ENCODE measurements at regions not wholly inside any gene's neighbourhood (a gene's known extent, or its start where the extent isn't known, plus 50 kb on each side); places are given as distances from the start of the nearest gene placed in this dataset.
"Not testable (repeated sequence)": the region's sequence is repeated elsewhere in the genome, so short reads cannot be mapped to it uniquely, and the experiment has no call there.

DNA sequence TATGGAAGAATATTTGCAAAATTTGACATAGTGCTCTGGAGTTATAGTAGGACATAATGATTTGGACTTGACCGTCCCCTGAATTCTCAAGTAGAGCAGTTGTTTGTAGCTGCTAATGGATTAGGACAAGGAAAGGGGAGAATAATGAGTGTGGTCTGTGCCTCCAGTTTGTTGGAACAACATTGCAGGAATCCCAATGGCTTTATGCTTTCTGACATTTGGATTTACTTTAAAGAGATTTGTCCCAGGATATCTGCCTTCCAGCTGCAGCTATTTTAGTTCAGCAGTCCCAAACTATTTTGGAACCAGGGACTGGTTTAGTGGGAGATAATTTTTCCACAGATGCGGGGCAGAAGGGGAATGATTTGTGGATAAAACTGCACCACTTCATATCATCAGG, 648.2 kb downstream of the SLCO4C1 start:
- ChIA-PET POLR2A (no interaction called here), CTCF (no interaction called here)
- TF ChIP-seq FOXM1 (IDR thresholded peaks at IDR 0.05; ENCODE audit: borderline replicate concordance) (no peak), ZNF384 (IDR thresholded peaks at IDR 0.05) (no peak), LEF1 (IDR thresholded peaks at IDR 0.05; ENCODE audit: borderline replicate concordance) (no peak), ELF4 (IDR thresholded peaks at IDR 0.05) (no peak), NFRKB (IDR thresholded peaks at IDR 0.05) (no peak), BHLHE40 (IDR thresholded peaks at IDR 0.05; ENCODE audit: borderline replicate concordance) (no peak), HDGF (IDR thresholded peaks at IDR 0.05; ENCODE audit: borderline replicate concordance) (no peak), TARDBP (IDR thresholded peaks at IDR 0.05) (no peak), CTBP1 (IDR thresholded peaks at IDR 0.05; ENCODE audit: borderline replicate concordance) (no peak), FOXK2 (IDR thresholded peaks at IDR 0.05) (no peak), SUZ12 (IDR thresholded peaks at IDR 0.05) (no peak)
- TF ChIP-seq, protein P1, sequence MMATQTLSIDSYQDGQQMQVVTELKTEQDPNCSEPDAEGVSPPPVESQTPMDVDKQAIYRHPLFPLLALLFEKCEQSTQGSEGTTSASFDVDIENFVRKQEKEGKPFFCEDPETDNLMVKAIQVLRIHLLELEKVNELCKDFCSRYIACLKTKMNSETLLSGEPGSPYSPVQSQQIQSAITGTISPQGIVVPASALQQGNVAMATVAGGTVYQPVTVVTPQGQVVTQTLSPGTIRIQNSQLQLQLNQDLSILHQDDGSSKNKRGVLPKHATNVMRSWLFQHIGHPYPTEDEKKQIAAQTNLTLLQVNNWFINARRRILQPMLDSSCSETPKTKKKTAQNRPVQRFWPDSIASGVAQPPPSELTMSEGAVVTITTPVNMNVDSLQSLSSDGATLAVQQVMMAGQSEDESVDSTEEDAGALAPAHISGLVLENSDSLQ (IDR thresholded peaks at IDR 0.05), result no peak
- no peak for DNase-seq (ENCODE audit: extremely low spot score)

DNA sequence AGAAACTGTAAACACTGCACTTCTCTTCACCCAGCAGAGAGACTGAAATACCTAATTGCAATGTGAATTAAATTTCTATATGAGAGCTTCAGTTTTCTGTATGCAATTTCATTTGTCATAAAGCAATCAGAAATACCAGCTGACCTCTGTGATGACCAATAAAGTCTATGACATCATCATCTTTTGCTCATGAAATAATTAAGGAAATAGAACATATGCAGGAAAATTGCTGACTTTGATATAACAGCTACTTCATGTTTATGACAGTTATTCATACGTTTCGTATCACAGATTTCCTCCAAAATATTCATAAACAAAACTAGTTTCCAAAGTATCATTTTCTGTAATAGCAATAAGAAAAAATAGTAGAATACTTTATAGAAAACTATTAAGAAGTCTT, 652.3 kb downstream of the SLCO4C1 start:
- CTCF ChIA-PET, result no interaction called here
- no peak for DNase-seq (ENCODE audit: extremely low spot score)
- POLR2A ChIA-PET, result no interaction called here
- no peak for TF ChIP-seq FOXM1 (IDR thresholded peaks at IDR 0.05; ENCODE audit: borderline replicate concordance)
- TF ChIP-seq ELF4 (IDR thresholded peaks at IDR 0.05), result no peak
- TF ChIP-seq ARNT (IDR thresholded peaks at IDR 0.05), result no peak
- TF ChIP-seq ZNF384 (IDR thresholded peaks at IDR 0.05), result no peak
- TF ChIP-seq TARDBP (IDR thresholded peaks at IDR 0.05), result no peak
- no peak for TF ChIP-seq NFRKB (IDR thresholded peaks at IDR 0.05)
- TF ChIP-seq SP1 (IDR thresholded peaks at IDR 0.05), result no peak
- no peak for TF ChIP-seq HDGF (IDR thresholded peaks at IDR 0.05; ENCODE audit: borderline replicate concordance)
- no peak for TF ChIP-seq CTBP1 (IDR thresholded peaks at IDR 0.05; ENCODE audit: borderline replicate concordance)
- TF ChIP-seq LEF1 (IDR thresholded peaks at IDR 0.05; ENCODE audit: borderline replicate concordance), result no peak
- no peak for TF ChIP-seq L3MBTL2 (conservative IDR thresholded peaks at IDR 0.05)
- TF ChIP-seq BHLHE40 (IDR thresholded peaks at IDR 0.05; ENCODE audit: borderline replicate concordance), result no peak

DNA sequence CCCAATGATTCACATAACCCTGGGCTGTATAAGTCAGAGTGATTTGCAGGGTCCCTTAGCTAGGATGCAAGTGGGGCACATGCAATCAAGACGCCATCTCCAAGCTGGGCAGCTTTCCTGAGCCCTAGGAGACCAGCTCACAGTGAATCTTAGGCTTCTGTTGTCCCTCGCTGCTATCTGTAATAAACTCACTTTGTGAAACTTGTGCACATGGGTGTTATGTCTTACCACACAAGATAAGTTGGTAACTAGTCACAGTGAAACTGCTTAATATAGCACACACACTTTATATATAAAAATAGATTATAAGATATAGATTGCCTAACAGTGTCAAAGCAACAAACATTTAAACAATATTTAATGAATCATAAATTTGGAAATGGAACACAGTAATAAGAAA, 658.5 kb downstream of the SLCO4C1 start:
- TF ChIP-seq FOXM1 (IDR thresholded peaks at IDR 0.05; ENCODE audit: borderline replicate concordance) (no peak), ELF4 (IDR thresholded peaks at IDR 0.05) (no peak), SP1 (IDR thresholded peaks at IDR 0.05) (no peak), SUZ12 (IDR thresholded peaks at IDR 0.05) (no peak), BHLHE40 (IDR thresholded peaks at IDR 0.05; ENCODE audit: borderline replicate concordance) (no peak), LEF1 (IDR thresholded peaks at IDR 0.05; ENCODE audit: borderline replicate concordance) (no peak)
- TF ChIP-seq, protein P1 (IDR thresholded peaks at IDR 0.05), result no peak
- ChIA-PET CTCF (no interaction called here), POLR2A (no interaction called here)
- DNase-seq (ENCODE audit: extremely low spot score), result no peak

DNA sequence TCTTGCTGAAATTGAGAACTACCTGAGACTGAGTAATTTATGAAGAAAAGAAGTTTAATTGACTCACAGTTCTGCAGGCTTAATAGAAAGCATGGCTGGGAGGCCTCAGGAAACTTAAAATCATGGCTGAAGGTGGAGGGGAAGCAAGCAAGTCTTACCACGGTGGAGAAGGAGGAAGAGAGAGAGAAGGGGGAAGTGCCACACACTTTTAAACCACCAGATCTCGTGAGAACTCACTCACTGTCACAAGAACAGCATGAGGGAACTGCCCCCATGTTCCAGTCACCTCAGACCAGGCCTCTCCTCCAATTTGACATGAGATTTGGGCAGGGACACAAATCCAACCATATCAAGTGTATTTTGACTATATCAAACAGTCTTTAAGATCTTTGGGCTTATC, 668.3 kb downstream of the SLCO4C1 start:
- CTCF ChIA-PET; POLR2A ChIA-PET; DNase-seq (ENCODE audit: extremely low spot score): not testable (repeated sequence)

DNA sequence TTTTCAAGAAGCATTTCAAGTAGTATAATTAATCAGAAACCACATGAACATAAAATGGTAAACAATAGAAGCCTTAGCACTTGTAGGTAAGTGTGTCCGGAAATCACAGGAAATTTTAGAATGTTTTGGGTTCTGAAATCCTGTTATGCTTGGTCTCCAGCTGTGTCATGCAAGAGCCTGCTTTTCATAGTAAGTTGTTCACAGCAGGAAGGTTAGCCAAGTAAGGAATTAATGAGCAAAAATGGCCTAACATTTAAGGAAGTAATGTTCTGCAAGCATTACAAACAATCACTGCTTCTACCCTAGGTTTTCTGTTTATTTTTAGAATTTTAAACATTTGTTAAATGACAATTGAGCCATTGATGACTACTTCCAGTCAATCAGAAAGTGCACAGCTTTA, 669.5 kb downstream of the SLCO4C1 start:
- no peak for DNase-seq (ENCODE audit: extremely low spot score)
- no peak for TF ChIP-seq ARNT (IDR thresholded peaks at IDR 0.05)
- no peak for TF ChIP-seq ELF4 (IDR thresholded peaks at IDR 0.05)
- no peak for TF ChIP-seq FOXA1 (IDR thresholded peaks at IDR 0.05)
- TF ChIP-seq L3MBTL2 (conservative IDR thresholded peaks at IDR 0.05), result no peak
- TF ChIP-seq FOXM1 (IDR thresholded peaks at IDR 0.05; ENCODE audit: borderline replicate concordance), result no peak
- no peak for TF ChIP-seq NFRKB (IDR thresholded peaks at IDR 0.05)
- no peak for TF ChIP-seq ZNF384 (IDR thresholded peaks at IDR 0.05)
- ChIA-PET CTCF (no interaction called here), POLR2A (no interaction called here)

DNA sequence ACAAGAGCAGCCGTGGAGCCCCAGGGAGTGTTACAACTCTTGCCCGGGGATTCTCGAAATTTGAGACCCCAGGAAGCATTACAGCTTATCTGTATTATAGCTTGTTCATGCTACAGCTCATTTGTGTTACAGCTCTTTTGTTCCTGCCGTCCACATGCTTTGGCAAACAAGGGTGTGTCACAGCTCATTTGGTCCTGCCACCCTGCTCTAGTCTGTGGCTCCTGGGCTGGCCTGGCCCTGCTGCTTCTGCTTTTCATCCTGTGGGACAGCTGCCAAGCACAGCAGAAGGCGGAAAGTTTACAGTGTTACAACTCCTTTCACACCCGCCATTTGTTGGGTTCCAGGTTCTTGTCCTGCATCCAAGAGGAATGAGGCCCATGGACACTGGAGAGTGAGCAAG, 685.0 kb downstream of the SLCO4C1 start:
- DNase-seq (ENCODE audit: extremely low spot score), result no peak
- CTCF ChIA-PET, result no interaction called here
- TF ChIP-seq FOXK2 (IDR thresholded peaks at IDR 0.05) (no peak), TARDBP (IDR thresholded peaks at IDR 0.05) (no peak), ARNT (IDR thresholded peaks at IDR 0.05) (no peak), FOXM1 (IDR thresholded peaks at IDR 0.05; ENCODE audit: borderline replicate concordance) (no peak), HDGF (IDR thresholded peaks at IDR 0.05; ENCODE audit: borderline replicate concordance) (no peak), NFRKB (IDR thresholded peaks at IDR 0.05) (no peak), BHLHE40 (IDR thresholded peaks at IDR 0.05; ENCODE audit: borderline replicate concordance) (no peak), LEF1 (IDR thresholded peaks at IDR 0.05; ENCODE audit: borderline replicate concordance) (no peak), SP1 (IDR thresholded peaks at IDR 0.05) (no peak), SUZ12 (IDR thresholded peaks at IDR 0.05) (no peak), L3MBTL2 (conservative IDR thresholded peaks at IDR 0.05) (no peak), ELF4 (IDR thresholded peaks at IDR 0.05) (no peak), CTBP1 (IDR thresholded peaks at IDR 0.05; ENCODE audit: borderline replicate concordance) (no peak), ZNF384 (IDR thresholded peaks at IDR 0.05) (no peak), FOXA1 (IDR thresholded peaks at IDR 0.05) (no peak)
- TF ChIP-seq, protein P1 (IDR thresholded peaks at IDR 0.05), result no peak
- POLR2A ChIA-PET, result no interaction called here

DNA sequence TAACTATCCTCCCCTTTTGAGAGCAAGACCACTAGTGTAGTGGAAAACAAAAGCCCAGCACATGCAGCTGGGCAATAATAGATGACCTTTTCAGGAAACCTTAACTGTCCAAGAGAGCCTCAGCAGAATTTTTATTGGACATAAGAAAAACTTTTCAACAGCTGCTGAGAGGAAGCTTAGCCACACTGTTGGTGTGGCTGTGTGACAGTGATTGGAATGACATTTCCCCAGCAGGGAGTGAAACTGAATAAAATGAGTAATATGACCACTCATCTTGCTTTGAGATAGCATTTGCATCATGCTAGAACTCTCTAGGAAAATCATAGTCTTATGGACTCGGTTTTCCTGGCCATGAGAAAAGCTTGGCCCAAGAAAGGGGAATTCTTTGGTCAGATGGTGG, 687.8 kb downstream of the SLCO4C1 start:
- TF ChIP-seq NFRKB (IDR thresholded peaks at IDR 0.05) (no peak), CTBP1 (IDR thresholded peaks at IDR 0.05; ENCODE audit: borderline replicate concordance) (no peak), SUZ12 (IDR thresholded peaks at IDR 0.05) (no peak), FOXM1 (IDR thresholded peaks at IDR 0.05; ENCODE audit: borderline replicate concordance) (no peak), SP1 (IDR thresholded peaks at IDR 0.05) (no peak), LEF1 (IDR thresholded peaks at IDR 0.05; ENCODE audit: borderline replicate concordance) (no peak), ZNF384 (IDR thresholded peaks at IDR 0.05) (no peak), ARNT (IDR thresholded peaks at IDR 0.05) (no peak), TARDBP (IDR thresholded peaks at IDR 0.05) (no peak)
- TF ChIP-seq, protein P1 (IDR thresholded peaks at IDR 0.05), result no peak
- CTCF ChIA-PET, result no interaction called here
- POLR2A ChIA-PET, result no interaction called here
- no peak for DNase-seq (ENCODE audit: extremely low spot score)

All from HEK293T (cell line).